ENCODE measurements at regions not wholly inside any gene's neighbourhood (a gene's known extent, or its start where the extent isn't known, plus 50 kb on each side); places are given as distances from the start of the nearest gene placed in this dataset.

- Histone ChIP-seq H3K27me3 (replicated peaks; ENCODE audit: insufficient read depth) (no peaks in the 10 kb centered on the region), H4K20me1 (ENCODE audit: insufficient read depth) (no peaks in the 10 kb centered on the region), H3K36me3 (ENCODE audit: low read depth) (no peaks in the 10 kb centered on the region), H3K9ac (no peak overlapping the region), H3K4me1 (ENCODE audit: insufficient read depth) (no peaks in the 10 kb centered on the region), H2AFZ (no peak overlapping the region), H3K9me2 (ENCODE audit: insufficient read depth) (no peaks in the 10 kb centered on the region), H3F3A (ENCODE audit: insufficient read depth) (no peaks in the 10 kb centered on the region), H3K4me2 (ENCODE audit: unreplicated experiment) (no peak overlapping the region), H3K4me3 (no peak overlapping the region), H3K9me3 (ENCODE audit: low read depth) (no peaks in the 10 kb centered on the region), H3K27ac (no peak overlapping the region), H3K79me2 (ENCODE audit: insufficient read depth) (no peaks in the 10 kb centered on the region)
- no peak for DNase-seq
- TF ChIP-seq EZH2 (IDR thresholded peaks at IDR 0.05; ENCODE audit: insufficient read depth, poor library complexity, severe bottlenecking) (no peak), EZH2phosphoT487 (IDR thresholded peaks at IDR 0.05; ENCODE audit: insufficient read depth, low read depth) (no peak)
- WGBS, 2 experiments (ENCODE audit: low coverage in 1 of 2, low lambda C conversion rate in 2 of 2, missing lambda C conversion rate in 2 of 2): 6 to 7% methylated on average over 1 of the region's 1 CpG
- in situ Hi-C loops (cut with MboI): no loop called here
Observed at GRCh38 chr4:155143512-155143911, 64.9 kb upstream of the NPY2R start.
